ENCODE measurements at regions not wholly inside any gene's neighbourhood (a gene's known extent, or its start where the extent isn't known, plus 50 kb on each side); places are given as distances from the start of the nearest gene placed in this dataset.

GRCh38 chrX:8906299-8906938 is 105.2 kb upstream of the FAM9A start:
- TF ChIP-seq, protein P1, sequence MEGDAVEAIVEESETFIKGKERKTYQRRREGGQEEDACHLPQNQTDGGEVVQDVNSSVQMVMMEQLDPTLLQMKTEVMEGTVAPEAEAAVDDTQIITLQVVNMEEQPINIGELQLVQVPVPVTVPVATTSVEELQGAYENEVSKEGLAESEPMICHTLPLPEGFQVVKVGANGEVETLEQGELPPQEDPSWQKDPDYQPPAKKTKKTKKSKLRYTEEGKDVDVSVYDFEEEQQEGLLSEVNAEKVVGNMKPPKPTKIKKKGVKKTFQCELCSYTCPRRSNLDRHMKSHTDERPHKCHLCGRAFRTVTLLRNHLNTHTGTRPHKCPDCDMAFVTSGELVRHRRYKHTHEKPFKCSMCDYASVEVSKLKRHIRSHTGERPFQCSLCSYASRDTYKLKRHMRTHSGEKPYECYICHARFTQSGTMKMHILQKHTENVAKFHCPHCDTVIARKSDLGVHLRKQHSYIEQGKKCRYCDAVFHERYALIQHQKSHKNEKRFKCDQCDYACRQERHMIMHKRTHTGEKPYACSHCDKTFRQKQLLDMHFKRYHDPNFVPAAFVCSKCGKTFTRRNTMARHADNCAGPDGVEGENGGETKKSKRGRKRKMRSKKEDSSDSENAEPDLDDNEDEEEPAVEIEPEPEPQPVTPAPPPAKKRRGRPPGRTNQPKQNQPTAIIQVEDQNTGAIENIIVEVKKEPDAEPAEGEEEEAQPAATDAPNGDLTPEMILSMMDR (IDR thresholded peaks at IDR 0.05) = no peak

- TF ChIP-seq, protein P1 (IDR thresholded peaks at IDR 0.05) = no peak
Observed at GRCh38 chrX:8897259-8897658, 96.1 kb upstream of the FAM9A start.

DNA sequence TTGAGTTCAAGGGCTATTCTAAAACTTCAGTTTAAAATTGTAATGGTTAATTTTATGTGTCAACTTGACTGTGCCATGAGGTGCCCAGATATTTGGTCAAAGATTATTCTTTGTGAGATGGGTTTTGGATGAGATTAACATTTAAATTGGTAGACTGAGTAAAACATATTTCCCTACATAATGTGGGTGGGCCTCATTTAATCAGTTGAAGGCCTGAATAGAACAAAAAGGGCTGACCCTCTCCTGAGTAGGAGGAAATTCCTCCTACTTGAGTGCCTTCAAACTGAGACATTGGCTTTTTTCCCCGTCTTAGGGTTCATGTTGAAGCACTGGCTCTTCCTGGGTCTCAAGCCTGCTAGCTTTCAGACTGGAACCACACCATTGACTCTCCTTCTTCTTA is 89.6 kb upstream of the FAM9A start:
- TF ChIP-seq, protein P1 (IDR thresholded peaks at IDR 0.05) = no peak

DNA sequence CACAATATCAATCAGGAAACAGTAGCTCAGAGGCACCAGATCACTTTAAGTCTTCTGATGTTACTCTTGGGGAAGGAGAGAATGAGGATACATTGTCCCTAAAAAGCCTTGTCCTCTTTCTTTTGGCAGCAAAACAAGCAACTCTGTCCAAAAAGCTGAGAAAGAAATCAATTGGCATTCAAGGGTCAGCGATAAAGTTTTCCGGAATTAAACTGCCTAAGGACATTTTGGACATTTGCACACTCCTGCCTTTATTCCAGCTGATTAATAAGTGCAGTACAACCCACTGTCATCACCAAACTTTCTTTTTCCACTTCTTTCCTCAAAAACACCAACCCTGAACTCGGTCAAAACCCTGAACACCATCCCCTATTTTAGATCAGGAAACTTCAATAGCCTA is 85.8 kb upstream of the FAM9A start:
- TF ChIP-seq, protein P1 (IDR thresholded peaks at IDR 0.05) = no peak

DNA sequence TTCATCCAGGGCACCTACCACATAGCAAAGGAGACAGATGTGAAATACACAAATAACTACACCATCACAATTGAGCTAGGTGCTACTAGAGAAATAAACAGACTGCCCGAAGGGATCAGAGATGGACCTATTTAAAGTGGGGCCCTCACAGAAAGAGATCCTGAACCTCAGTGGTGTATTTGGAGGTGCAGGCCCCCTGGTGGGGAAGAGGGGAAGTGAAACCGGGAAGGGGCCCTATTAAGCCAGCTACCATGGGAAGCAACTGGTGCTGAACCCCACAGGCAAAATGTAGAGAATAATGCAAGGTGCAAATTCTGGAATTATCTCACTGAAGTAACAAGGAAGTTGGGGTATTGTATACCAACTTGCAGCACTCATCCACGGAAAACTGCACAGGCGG is 78.6 kb upstream of the FAM9A start:
- TF ChIP-seq, protein P1 (IDR thresholded peaks at IDR 0.05) = peak; percentile 34; the same call in 1 of the 2 replicates

DNA sequence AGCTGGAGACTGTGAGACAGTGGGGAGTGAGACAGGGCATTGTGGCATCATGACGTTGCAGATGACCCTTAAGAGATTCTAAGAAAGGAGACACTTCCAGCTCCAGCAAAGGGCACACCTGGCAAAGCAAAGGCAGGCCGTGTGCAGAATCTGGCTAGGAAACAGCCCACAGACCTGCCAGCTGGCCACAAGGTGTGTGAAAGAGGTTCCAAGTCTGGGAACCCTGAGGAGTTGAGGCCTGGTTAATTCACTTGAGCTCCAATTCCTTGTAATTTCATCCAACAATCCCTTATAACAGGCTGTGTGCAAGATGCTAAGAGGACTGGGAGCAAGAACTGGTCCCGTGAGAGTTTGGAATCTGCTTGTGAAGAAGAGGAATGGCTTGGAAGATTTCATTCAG is 72.8 kb upstream of the FAM9A start:
- TF ChIP-seq, protein P1 (IDR thresholded peaks at IDR 0.05) = no peak

- TF ChIP-seq, protein P1 (IDR thresholded peaks at IDR 0.05) = no peak
Observed at GRCh38 chrX:8873102-8873501, 71.9 kb upstream of the FAM9A start.

- TF ChIP-seq, protein P1 (IDR thresholded peaks at IDR 0.05) = no peak
Observed at GRCh38 chrX:8870411-8870810, 69.2 kb upstream of the FAM9A start.
